NOMO-1 (cell line): ENCODE measurements at regions not wholly inside any gene's neighbourhood (a gene's known extent, or its start where the extent isn't known, plus 50 kb on each side); places are given as distances from the start of the nearest gene placed in this dataset.

Experiments used
- DNase-seq, 2 experiments: peaks; one replicate each; lab custom pipeline; 2025; ENCODE audit not compliant: unreplicated experiment in 2 of 2; lab: John Stamatoyannopoulos, UW

- DNase-seq: no peak
These were observed 181.9 kb downstream of the TMEM200A start for GRCh38 chr6:130547723-130548122.

- DNase-seq: peak; percentile 50 to 89
These were observed 191.8 kb downstream of the TMEM200A start for GRCh38 chr6:130557481-130558112.

- DNase-seq: no peak
These were observed 192.3 kb downstream of the TMEM200A start for GRCh38 chr6:130558131-130558530.

GRCh38 chr6:130559166-130559565, 193.3 kb downstream of the TMEM200A start:
- DNase-seq: no peak

- no peak for DNase-seq
These were observed 194.4 kb downstream of the TMEM200A start for GRCh38 chr6:130560231-130560630.

- DNase-seq: peak; percentile 0 to 26
These were observed 195.3 kb downstream of the TMEM200A start for GRCh38 chr6:130561159-130561558.

- DNase-seq: no peak
These were observed 199.9 kb downstream of the TMEM200A start for GRCh38 chr6:130565696-130566095.

- no peak for DNase-seq
These were observed 208.3 kb downstream of the TMEM200A start for GRCh38 chr6:130574146-130574545.

GRCh38 chr6:130575557-130575956, 209.7 kb downstream of the TMEM200A start:
- no peak for DNase-seq

- no peak for DNase-seq
These were observed 210.2 kb downstream of the TMEM200A start for GRCh38 chr6:130575971-130576370.

GRCh38 chr6:130577178-130577919, 211.5 kb downstream of the TMEM200A start:
- DNase-seq: no peak

- no peak for DNase-seq
These were observed 212.9 kb downstream of the TMEM200A start for GRCh38 chr6:130578713-130579112.

GRCh38 chr6:130583268-130583667, 217.5 kb downstream of the TMEM200A start:
- DNase-seq: no peak

- DNase-seq: no peak
These were observed 219.8 kb downstream of the TMEM200A start for GRCh38 chr6:130585587-130585986.

- no peak for DNase-seq
These were observed 222.1 kb downstream of the TMEM200A start for GRCh38 chr6:130587778-130588520.

GRCh38 chr6:130593200-130593599, 227.4 kb downstream of the TMEM200A start:
- DNase-seq: no peak

GRCh38 chr6:130593948-130594347, 228.1 kb downstream of the TMEM200A start:
- no peak for DNase-seq

- DNase-seq: no peak
These were observed 228.9 kb upstream of the SMLR1 start for GRCh38 chr6:130598021-130598989.

GRCh38 chr6:130600880-130601341, 226.3 kb upstream of the SMLR1 start:
- DNase-seq: no peak

GRCh38 chr6:130602151-130602770, 224.9 kb upstream of the SMLR1 start:
- DNase-seq: peak; percentile 73 to 97
